ENCODE measurements at regions not wholly inside any gene's neighbourhood (a gene's known extent, or its start where the extent isn't known, plus 50 kb on each side); places are given as distances from the start of the nearest gene placed in this dataset.
"Not testable (repeated sequence)": the region's sequence is repeated elsewhere in the genome, so short reads cannot be mapped to it uniquely, and the experiment has no call there.

GRCh38 chr3:137121704-137122314 lies 164.0 kb downstream of the IL20RB start:
- no peak for DNase-seq

- no peak for DNase-seq
Observed at GRCh38 chr3:137131081-137131480, 173.3 kb downstream of the IL20RB start.

GRCh38 chr3:137134431-137134830 lies 176.6 kb downstream of the IL20RB start:
- peak; percentile 64 for DNase-seq

DNA sequence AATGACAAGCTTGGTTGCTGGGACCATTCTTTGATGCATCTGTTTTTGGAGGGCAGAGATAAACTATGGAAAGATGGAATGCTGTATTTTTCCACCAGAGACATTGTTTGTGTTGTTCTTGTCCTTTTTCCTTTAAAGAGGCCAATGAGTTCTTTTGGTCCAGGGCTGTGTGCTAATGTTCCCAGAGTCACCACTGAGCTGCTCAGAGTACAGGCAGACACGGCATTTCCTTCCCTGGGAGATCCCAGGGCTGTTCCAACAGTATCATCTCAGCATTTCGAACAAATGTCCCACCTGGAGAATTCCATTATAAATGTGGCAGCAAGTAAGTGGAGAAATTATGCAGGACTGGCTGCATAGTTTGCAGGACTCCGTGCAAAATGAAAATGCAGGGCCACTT lies 190.6 kb downstream of the IL20RB start:
- no peak for DNase-seq

GRCh38 chr3:137148917-137149316 lies 191.1 kb downstream of the IL20RB start:
- no peak for DNase-seq

DNA sequence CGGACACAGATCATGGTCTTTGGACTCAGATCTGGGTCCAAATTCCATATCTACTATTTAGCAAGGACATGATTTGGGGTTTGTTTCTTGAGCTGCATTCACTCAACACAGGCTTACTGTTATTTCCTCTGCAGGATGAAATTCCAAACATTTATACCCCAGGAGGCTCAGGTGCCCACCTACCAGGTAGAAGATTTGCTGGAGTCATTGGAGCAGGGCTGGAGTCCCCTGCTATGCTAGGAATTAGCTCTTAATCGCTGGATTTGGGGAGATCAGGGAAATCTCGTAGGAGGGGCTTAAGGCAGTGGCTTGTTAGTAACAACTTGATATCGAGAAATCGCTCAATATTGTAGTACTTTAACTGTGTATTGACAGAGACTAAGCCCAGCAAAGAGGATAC lies 193.0 kb downstream of the IL20RB start:
- no peak for DNase-seq

- not testable (repeated sequence) for DNase-seq
Observed at GRCh38 chr3:137153046-137153445, 195.3 kb downstream of the IL20RB start.

DNA sequence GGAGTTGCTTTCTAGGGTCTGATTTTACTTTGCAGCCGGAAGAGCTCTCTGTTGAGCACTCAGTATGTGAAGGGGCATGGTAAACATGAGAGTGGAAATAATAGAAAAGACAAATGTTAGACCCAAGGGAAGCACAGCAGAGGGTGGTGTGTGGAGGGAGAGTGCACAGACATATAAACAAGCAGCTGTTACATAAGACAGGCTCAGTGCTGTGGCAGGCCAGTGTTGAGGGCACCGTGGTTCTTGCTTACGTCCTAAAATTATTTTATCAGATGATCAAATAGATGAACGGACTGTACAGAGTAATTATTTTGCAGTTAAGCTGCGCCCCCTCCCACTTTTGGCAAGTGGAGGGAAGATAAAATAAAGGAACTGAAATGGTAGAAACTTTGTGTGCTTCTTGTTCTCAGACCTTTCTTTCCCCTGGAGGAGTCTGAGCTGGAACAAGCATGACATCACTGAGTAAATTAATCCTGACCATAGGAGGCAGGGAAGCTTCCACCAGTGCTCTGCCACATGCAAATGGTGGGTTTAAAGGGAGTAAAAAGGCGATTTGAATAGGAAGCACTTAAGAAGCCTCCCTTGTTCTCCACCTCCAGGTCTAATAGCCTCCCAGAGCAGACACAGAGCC lies 205.6 kb downstream of the IL20RB start:
- peak; percentile 62 for DNase-seq

GRCh38 chr3:137163958-137164357 lies 206.2 kb downstream of the IL20RB start:
- DNase-seq: no peak

GRCh38 chr3:137165117-137165806 lies 207.5 kb downstream of the IL20RB start:
- DNase-seq: peak; percentile 34

DNA sequence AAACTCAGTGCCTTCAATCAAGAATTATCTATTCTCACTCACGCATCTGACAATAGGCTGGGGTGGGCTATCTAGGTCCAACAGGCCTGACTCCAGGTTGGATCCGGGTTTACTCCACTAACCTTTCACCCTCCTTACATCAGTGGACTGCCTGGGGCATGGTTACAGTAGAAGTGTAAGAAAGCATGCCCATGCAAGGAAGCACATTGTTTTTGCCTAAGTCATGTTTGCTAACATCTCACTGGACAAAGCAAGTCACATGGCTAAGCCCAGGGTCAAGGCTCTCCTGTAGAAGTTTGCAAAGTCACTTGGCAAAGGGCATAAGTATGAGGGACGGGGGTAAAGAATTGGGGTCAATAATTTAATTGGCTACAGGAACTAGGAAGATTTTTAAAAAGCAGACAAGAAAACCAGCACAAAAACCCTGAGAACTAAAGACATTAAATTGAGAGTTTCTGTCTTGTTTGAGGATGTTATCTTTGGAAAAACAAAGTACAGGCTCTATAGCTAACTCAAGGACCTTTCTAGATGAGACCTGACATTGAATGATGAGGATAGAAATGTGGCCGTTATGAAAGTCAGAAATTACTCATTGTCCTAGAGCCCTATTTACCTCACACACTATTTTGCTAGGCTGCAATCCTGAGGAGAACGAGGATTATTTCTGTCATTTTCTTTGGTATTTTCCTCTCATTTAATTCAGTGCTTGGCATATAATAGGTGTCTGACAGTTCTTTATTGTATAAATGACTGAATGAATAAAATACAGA lies 214.2 kb downstream of the IL20RB start:
- DNase-seq: no peak

DNA sequence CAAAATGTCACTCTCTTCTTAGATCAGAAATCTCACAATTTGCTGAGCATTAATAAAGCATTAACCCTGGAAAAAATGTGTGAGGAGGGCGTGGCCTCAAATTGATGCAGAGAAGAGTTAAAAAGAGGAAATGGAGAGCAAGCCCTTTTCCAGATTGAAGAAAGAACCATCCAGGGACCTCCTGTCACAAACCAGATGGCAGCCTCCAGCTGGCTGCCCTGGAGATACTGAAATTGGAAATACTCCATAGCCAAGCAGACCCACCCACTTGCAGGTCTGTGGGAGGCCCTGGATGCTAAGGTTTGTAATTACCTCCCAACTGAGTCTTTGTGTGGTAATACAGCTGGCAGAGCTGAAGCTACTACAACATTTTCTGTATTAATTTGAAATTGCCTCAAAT lies 214.9 kb downstream of the IL20RB start:
- peak; percentile 89 for DNase-seq

DNA sequence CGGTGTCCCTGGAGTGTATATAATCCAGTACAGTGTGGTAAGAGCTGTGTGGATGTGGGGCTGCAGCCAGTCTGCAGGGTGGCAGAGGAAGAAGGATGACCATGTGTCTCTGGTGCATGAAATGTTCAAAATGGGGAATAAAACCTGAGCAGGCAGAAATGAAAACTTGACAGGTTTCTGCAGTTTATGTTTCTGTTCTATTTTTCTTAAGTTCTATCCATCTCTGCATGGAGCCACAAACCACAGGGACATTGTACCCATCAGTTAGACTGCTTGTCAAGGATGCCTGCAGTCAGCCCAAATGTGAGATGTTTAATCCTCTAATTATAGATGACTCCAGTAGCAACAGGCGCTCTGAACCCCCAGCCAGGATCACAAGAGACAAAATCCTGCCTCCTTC lies 216.7 kb downstream of the IL20RB start:
- no peak for DNase-seq

DNA sequence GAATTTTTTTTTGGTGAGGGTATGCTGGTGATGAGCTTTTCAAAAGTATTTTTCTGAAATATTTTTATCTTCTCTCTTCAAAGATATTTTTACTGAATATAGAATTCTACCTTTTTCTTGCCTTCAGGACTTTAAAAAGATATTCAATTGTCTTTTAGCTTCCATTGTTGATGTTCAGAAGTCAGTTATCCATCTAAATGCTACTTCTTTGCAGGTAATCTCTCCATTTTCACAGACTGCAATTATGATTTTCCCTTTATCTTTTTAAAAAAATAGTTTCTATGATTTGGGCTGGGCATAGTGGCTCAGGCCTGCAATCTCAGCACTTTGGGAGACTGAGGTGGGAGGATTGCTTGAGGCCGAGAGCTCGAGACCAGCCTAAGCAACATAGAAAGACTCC lies 222.4 kb downstream of the IL20RB start:
- DNase-seq: no peak

DNA sequence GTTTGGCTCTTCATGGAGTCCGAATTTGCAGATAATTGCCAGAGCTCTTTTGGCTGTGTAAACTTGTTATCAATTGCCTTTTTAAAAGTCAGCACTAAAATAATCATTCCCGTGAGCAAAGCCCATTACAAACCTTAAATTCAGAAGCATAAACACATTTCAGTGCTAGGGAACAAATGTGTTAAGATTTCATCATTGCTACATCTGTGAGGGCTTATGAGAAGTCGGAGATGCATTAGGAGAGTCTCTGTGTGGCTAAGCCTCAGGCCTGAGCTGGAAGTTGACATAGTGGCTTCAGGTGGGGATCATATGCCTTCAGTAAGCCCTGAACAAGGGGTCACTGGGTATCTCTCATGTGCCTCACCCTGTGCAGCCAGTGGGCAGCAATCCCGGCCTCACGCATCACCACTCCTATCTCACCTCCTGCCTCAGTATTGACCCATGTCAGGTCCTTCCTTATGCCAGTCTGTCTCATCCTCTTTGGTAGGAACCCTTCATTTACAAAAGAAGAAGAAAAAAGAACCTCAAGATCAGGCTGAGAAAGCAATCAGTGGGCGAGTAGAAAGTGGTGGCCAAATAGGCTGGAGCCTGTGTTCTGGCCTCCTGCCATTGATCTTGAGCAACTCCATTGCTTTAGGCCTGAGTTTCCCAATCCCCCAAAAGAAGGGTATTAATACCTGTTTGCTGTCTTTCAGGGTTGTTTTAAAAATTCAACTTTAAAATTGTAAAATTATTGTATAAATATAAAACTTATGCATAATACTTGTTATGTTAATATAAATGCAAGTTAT lies 233.5 kb downstream of the IL20RB start:
- no peak for DNase-seq

DNA sequence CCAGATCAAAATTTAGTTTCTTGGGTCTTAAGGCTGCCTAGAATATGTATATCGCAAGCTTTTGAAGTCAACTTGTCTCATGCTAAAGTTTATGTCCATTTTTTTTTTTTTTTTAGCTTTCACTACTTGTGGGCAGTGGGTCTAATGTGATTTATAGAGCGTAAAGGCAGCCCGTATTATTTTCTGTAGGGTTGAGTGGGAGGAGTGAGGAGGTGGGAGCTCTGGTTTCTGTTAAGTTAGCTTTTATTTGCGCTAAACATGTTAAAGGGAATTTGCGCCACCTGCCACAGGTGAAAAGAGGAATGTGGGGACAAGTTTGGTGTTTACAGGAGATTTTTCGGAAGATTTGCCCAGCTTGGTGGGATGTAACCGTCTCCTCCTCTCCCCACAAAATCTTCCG lies 234.2 kb downstream of the IL20RB start:
- DNase-seq: no peak

GRCh38 chr3:137194301-137194700 lies 236.5 kb downstream of the IL20RB start:
- DNase-seq: no peak

DNA sequence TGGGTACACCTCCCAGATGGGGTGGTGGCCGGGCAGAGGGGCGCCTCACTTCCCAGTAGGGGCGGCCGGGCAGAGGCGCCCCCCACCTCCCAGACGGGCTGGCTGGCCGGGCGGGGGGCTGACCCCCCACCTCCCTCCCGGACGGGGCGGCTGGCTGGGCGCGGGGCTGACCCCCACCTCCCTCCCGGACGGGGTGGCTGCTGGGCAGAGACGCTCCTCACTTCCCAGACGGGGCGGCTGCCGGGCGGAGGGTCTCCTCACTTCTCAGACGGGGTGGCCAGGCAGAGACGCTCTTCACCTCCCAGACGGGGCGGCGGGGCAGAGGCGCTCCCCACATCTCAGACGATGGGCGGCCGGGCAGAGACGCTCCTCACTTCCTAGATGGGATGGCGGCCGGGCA lies 240.6 kb downstream of the IL20RB start:
- not testable (repeated sequence) for DNase-seq

DNA sequence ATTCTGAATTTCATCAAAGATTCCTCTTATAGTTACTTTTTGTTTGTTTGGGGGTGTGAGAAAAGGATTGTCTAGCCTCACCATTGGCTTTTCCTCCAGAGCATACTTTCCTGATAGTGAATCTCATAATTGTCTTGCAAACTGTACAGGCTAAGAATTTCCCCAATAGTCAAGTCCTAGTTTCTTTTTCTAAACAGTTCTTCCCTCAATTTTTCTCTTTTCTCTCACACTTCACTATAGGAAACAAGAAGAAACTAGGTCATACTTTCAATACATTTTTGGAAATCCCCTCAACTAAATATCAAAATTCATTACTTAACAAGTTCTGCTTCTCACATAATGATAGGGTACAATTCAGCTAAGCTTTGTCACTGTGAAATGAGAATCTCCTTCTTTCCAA lies 241.9 kb downstream of the IL20RB start:
- DNase-seq: no peak

DNA sequence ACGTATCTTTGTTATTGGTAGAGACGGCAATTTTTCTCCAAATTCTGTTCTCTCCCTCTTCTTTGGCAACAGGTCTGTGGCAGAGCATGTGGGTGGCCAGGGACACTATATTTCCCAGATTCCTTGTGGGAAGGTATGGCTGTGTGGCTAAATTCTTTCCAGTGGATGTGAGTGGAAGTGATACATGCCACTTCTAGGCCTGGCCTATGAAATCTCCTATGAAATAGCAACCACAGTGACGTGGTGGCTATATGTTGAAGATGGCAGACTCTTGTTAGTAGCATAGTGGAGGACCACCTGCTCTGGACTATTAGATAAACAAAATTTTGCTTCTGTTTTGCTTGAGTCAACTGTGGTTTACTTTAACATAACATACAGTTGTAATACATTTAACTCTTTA lies 243.3 kb downstream of the IL20RB start:
- DNase-seq: no peak

- DNase-seq: no peak
Observed at GRCh38 chr3:137202941-137203340, 245.2 kb downstream of the IL20RB start.

DNA sequence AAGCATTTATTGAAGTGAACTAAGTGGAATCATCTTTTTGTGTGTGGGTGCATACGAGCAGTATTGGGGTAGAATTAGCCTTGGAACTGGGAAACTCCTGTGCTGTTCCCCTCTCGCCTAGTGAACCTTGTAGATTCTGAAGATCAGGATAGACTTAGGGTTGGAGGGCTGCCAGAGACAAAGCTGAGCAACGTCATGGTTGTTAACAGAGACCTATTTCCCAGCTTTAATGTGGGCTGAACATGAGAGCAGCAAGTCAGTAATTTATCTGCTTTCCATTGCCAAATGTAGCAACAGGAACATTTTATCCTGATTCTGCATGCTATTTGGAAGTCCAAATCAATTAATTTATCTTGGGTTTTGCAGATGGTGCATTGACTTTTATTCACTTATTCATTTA lies 246.6 kb downstream of the IL20RB start:
- no peak for DNase-seq
